Mesendoderm (in vitro differentiated cells): ENCODE measurements at regions not wholly inside any gene's neighbourhood (a gene's known extent, or its start where the extent isn't known, plus 50 kb on each side); places are given as distances from the start of the nearest gene placed in this dataset.
"Not testable (repeated sequence)": the region's sequence is repeated elsewhere in the genome, so short reads cannot be mapped to it uniquely, and the experiment has no call there.

Source experiments
- DNase-seq: peaks from one replicate; pipeline ENCODE4 v3.0.0; 2013
- H2AK5ac ChIP-seq: 2 replicates; pipeline ENCODE4 v1.6.1; 2013; ENCODE audit warnings: low read length, inconsistent platforms
- H2BK120ac ChIP-seq: 2 replicates; pipeline ENCODE4 v1.6.1; 2013; ENCODE audit warnings: low read depth, mild to moderate bottlenecking, low read length, moderate library complexity, mixed read lengths
- H2BK15ac ChIP-seq: replicated peaks from 2 replicates; pipeline ENCODE4 v1.6.1; 2013; ENCODE audit warnings: low read depth, mild to moderate bottlenecking, moderate library complexity
- H2BK5ac ChIP-seq: 2 replicates; pipeline ENCODE4 v1.6.1; 2013; ENCODE audit warnings: low read length, inconsistent platforms
- H3K18ac ChIP-seq: 2 replicates; pipeline ENCODE4 v1.6.1; 2013; ENCODE audit warnings: mild to moderate bottlenecking, low read length, mixed read lengths
- H3K23ac ChIP-seq: one replicate; pipeline ENCODE4 v1.6.1; 2013; ENCODE audit warnings: low read length
- H3K27ac ChIP-seq: 2 replicates; pipeline ENCODE4 v1.5.1; 2013; ENCODE audit warnings: low read depth, mild to moderate bottlenecking, inconsistent platforms, low read length, moderate library complexity
- H3K27me3 ChIP-seq: 2 replicates; pipeline ENCODE4 v1.6.1; 2013; ENCODE audit warnings: low read length, control low read depth, mild to moderate bottlenecking, inconsistent platforms; ENCODE audit not compliant: insufficient read depth, poor library complexity
- H3K36me3 ChIP-seq: 2 replicates; pipeline ENCODE4 v1.6.1; 2013; ENCODE audit warnings: low read length, inconsistent platforms; ENCODE audit not compliant: control insufficient read depth, insufficient read depth
- H3K4ac ChIP-seq: one replicate; pipeline ENCODE4 v1.6.1; 2013; ENCODE audit warnings: low read depth, mild to moderate bottlenecking, low read length, moderate library complexity
- H3K4me1 ChIP-seq: 2 replicates; pipeline ENCODE4 v1.6.1; 2013; ENCODE audit warnings: low read depth, low read length, inconsistent platforms; ENCODE audit not compliant: control insufficient read depth
- H3K4me2 ChIP-seq: 2 replicates; pipeline ENCODE4 v1.6.1; 2013; ENCODE audit warnings: low read length
- H3K4me3 ChIP-seq: 2 replicates; pipeline ENCODE4 v1.5.1; 2013; ENCODE audit warnings: mild to moderate bottlenecking, low read length
- H3K56ac ChIP-seq: one replicate; pipeline ENCODE4 v1.6.1; 2013; ENCODE audit warnings: low read length
- H3K79me1 ChIP-seq: 2 replicates; pipeline ENCODE4 v1.6.1; 2013; ENCODE audit warnings: low read length, inconsistent platforms
- H3K79me2 ChIP-seq: 2 replicates; pipeline ENCODE4 v1.6.1; 2013; ENCODE audit warnings: mild to moderate bottlenecking, low read length; ENCODE audit not compliant: control insufficient read depth, insufficient read depth
- H3K9ac ChIP-seq: 2 replicates; pipeline ENCODE4 v1.6.1; 2013; ENCODE audit warnings: low read length, inconsistent platforms
- H4K5ac ChIP-seq: one replicate; pipeline ENCODE4 v1.6.1; 2013; ENCODE audit warnings: low read length
- H4K8ac ChIP-seq: one replicate; pipeline ENCODE4 v1.6.1; 2013; ENCODE audit warnings: low read depth, mild to moderate bottlenecking, control low read depth, low read length, moderate library complexity
- WGBS: extraction: QIAGEN DNeasy Blood & Tissue Kit; methylation state at CpG from one replicate; pipeline ENCODE4 v1.1.7; 2013; ENCODE audit warnings: low lambda C conversion rate, missing lambda C conversion rate; ENCODE audit not compliant: insufficient coverage; ENCODE audit errors: extremely low coverage; 5-methylcytosine and 5-hydroxymethylcytosine counted together

GRCh38 chr5:25650316-25650715 lies 1005.5 kb upstream of the CDH10 start:
- H3K27me3 ChIP-seq, H2AK5ac ChIP-seq, H3K18ac ChIP-seq, H4K5ac ChIP-seq, H3K79me1 ChIP-seq, H3K4ac ChIP-seq, H3K36me3 ChIP-seq, H4K8ac ChIP-seq, H3K23ac ChIP-seq, H3K9ac ChIP-seq, H2BK15ac ChIP-seq, H3K4me1 ChIP-seq, H3K27ac ChIP-seq, H3K4me3 ChIP-seq, H2BK120ac ChIP-seq, H3K56ac ChIP-seq, H2BK5ac ChIP-seq, H3K4me2 ChIP-seq, DNase-seq, H3K79me2 ChIP-seq: not testable (repeated sequence)
- WGBS, result no CpG with 5 or more reads among the region's 7 CpGs

DNA sequence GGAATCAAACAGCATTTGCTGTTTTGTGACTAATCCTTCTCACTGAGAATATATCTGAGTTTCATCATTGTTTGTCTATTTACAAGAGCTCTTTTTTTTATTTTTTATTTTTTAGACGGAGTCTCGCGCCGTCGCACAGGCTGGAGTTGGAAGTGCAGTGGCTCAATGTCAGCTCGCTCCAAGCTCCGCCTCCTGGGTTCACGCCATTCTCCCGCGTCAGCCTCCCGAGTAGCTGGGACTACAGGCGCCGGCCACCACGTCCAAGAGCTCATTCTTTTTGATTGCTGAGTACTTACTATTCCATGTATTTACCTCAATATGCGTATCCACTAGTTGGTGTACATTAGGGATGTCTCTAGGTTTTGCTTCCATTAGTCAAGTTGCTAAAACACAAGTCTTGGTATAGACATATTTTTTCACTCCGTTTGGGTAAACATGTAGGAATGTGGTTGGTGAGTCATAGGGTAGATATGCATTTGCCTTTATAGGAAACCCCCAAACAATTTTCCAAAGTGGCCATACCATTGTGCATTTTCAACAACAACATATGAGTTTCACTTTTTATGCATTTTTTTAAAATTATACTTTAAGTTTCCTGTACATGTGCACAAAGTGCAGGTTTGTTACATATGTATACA lies 1005.0 kb upstream of the CDH10 start:
- Histone ChIP-seq H3K79me1 (no peaks in the 10 kb centered on the region), H3K27ac (no peak overlapping the region), H3K56ac (no peak overlapping the region), H3K79me2 (no peaks in the 10 kb centered on the region), H3K4me3 (no peak overlapping the region), H4K8ac (no peak overlapping the region), H2AK5ac (no peak overlapping the region), H3K4me1 (no peaks in the 10 kb centered on the region), H3K23ac (no peak overlapping the region), H4K5ac (no peak overlapping the region), H3K9ac (no peak overlapping the region), H3K4ac (no peak overlapping the region), H3K4me2 (no peak overlapping the region), H2BK15ac (no peak overlapping the region), H2BK120ac (no peak overlapping the region), H3K27me3 (no peaks in the 10 kb centered on the region), H3K36me3 (no peaks in the 10 kb centered on the region), H3K18ac (no peak overlapping the region), H2BK5ac (no peak overlapping the region)
- no CpG with 5 or more reads among the region's 16 CpGs for WGBS
- no peak for DNase-seq

GRCh38 chr5:25646421-25647341 lies 1001.9 kb upstream of the CDH10 start:
- Histone ChIP-seq H3K56ac (no peak overlapping the region), H3K79me1 (no peaks in the 10 kb centered on the region), H4K5ac (no peak overlapping the region), H4K8ac (no peak overlapping the region), H2BK120ac (no peak overlapping the region), H2BK15ac (no peak overlapping the region), H3K18ac (no peak overlapping the region), H3K9ac (no peak overlapping the region), H3K4me3 (no peak overlapping the region), H3K27ac (no peak overlapping the region), H3K27me3 (no peaks in the 10 kb centered on the region), H3K4me2 (no peak overlapping the region), H3K4me1 (no peaks in the 10 kb centered on the region), H2AK5ac (no peak overlapping the region), H3K36me3 (no peaks in the 10 kb centered on the region), H2BK5ac (no peak overlapping the region), H3K4ac (no peak overlapping the region), H3K79me2 (no peaks in the 10 kb centered on the region), H3K23ac (no peak overlapping the region)
- no peak for DNase-seq
- WGBS, result no CpG with 5 or more reads among the region's 3 CpGs

DNA sequence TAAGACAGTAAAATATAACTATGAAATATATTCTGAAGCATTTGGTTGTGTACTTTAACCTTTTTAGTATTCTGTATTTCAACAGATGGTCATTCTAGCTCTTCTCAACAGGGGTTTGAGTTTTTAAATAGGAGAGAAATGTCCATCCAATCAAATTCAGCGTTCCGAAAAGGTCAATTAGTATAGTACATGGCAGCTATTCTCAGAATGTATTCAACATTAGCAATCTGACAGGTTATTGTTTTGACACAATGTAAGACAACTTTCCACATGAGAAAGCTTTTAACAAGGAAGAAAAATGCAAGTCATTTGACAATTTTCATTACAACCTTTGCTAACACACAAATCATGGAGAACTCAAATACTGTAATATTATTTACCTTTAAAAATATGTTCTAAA lies 996.3 kb upstream of the CDH10 start:
- Histone ChIP-seq H3K56ac (no peak overlapping the region), H3K4me1 (no peaks in the 10 kb centered on the region), H2BK15ac (no peak overlapping the region), H3K4me3 (no peak overlapping the region), H4K5ac (no peak overlapping the region), H2BK5ac (no peak overlapping the region), H3K79me1 (no peaks in the 10 kb centered on the region), H3K23ac (no peak overlapping the region), H2BK120ac (no peak overlapping the region), H3K4me2 (no peak overlapping the region), H3K27ac (no peak overlapping the region), H3K4ac (no peak overlapping the region), H3K27me3 (no peaks in the 10 kb centered on the region), H3K9ac (no peak overlapping the region), H2AK5ac (no peak overlapping the region), H3K36me3 (no peaks in the 10 kb centered on the region), H4K8ac (no peak overlapping the region), H3K79me2 (no peaks in the 10 kb centered on the region), H3K18ac (no peak overlapping the region)
- WGBS, result no CpG with 5 or more reads among the region's 2 CpGs
- no peak for DNase-seq

- H3K4me1 ChIP-seq, result no peaks in the 10 kb centered on the region
- no peak overlapping the region for H3K4me3 ChIP-seq
- no peak overlapping the region for H4K8ac ChIP-seq
- H3K23ac ChIP-seq, result no peak overlapping the region
- no peak overlapping the region for H2BK15ac ChIP-seq
- no peak overlapping the region for H3K56ac ChIP-seq
- no peaks in the 10 kb centered on the region for H3K27me3 ChIP-seq
- no peak overlapping the region for H3K4ac ChIP-seq
- no peak overlapping the region for H3K9ac ChIP-seq
- no peak overlapping the region for H2BK5ac ChIP-seq
- H2AK5ac ChIP-seq, result no peak overlapping the region
- H4K5ac ChIP-seq, result no peak overlapping the region
- no peak overlapping the region for H3K4me2 ChIP-seq
- H2BK120ac ChIP-seq, result no peak overlapping the region
- H3K18ac ChIP-seq, result no peak overlapping the region
- DNase-seq, result no peak
- no peaks in the 10 kb centered on the region for H3K79me1 ChIP-seq
- no peak overlapping the region for H3K27ac ChIP-seq
- H3K79me2 ChIP-seq, result no peaks in the 10 kb centered on the region
- H3K36me3 ChIP-seq, result no peaks in the 10 kb centered on the region
These were observed 974.5 kb upstream of the CDH10 start for GRCh38 chr5:25619273-25619672.
